ENCODE measurements at regions not wholly inside any gene's neighbourhood (a gene's known extent, or its start where the extent isn't known, plus 50 kb on each side); places are given as distances from the start of the nearest gene placed in this dataset.

DNA sequence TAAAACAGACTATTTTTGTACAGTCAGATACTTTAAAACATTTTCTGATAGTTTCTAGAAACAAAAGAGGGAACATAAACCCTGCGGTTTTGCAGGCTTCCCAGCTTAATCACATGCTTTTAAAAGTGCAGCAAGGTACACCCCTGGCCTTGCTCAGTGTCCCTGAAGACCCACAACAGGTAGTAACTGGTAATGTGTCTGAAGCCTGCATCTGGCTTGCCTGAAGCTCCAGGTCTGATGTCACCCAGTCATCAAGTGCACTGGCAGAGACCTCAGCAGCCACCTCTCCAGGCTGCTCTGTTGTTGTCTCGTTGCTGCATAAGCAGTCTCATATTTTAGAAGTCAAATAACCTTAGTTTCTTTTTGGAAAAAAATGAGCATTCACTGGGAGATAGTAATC, 376.1 kb upstream of the MTPN start:
- no peak for DNase-seq (ENCODE audit: low read depth in 2 of 2)

GRCh38 chr7:136348542-136349192, 371.5 kb upstream of the MTPN start:
- TF ChIP-seq, protein P1, sequence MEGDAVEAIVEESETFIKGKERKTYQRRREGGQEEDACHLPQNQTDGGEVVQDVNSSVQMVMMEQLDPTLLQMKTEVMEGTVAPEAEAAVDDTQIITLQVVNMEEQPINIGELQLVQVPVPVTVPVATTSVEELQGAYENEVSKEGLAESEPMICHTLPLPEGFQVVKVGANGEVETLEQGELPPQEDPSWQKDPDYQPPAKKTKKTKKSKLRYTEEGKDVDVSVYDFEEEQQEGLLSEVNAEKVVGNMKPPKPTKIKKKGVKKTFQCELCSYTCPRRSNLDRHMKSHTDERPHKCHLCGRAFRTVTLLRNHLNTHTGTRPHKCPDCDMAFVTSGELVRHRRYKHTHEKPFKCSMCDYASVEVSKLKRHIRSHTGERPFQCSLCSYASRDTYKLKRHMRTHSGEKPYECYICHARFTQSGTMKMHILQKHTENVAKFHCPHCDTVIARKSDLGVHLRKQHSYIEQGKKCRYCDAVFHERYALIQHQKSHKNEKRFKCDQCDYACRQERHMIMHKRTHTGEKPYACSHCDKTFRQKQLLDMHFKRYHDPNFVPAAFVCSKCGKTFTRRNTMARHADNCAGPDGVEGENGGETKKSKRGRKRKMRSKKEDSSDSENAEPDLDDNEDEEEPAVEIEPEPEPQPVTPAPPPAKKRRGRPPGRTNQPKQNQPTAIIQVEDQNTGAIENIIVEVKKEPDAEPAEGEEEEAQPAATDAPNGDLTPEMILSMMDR (IDR thresholded peaks at IDR 0.05; ENCODE audit: low read depth, low read length) = no peak
- DNase-seq (ENCODE audit: low read depth in 2 of 2) = no peak
- H3K4me3 ChIP-seq (replicated peaks in 1 of 2; ENCODE audit: low read depth in 2 of 2, low read length in 2 of 2) = no peak overlapping the region

More for the DNA sequence above, 376.1 kb upstream of the MTPN start:
- TF ChIP-seq, protein P1 (IDR thresholded peaks at IDR 0.05; ENCODE audit: low read depth, low read length) = no peak
- no peak overlapping the region for H3K4me3 ChIP-seq (replicated peaks in 1 of 2; ENCODE audit: low read depth in 2 of 2, low read length in 2 of 2)

- no peak overlapping the region for H3K4me3 ChIP-seq (replicated peaks in 1 of 2; ENCODE audit: low read depth in 2 of 2, low read length in 2 of 2)
- DNase-seq (ENCODE audit: low read depth in 2 of 2) = no peak
- TF ChIP-seq, protein P1 (IDR thresholded peaks at IDR 0.05; ENCODE audit: low read depth, low read length) = no peak
These were observed 371.0 kb upstream of the MTPN start for GRCh38 chr7:136348142-136348541.

GRCh38 chr7:136347488-136347887, 370.3 kb upstream of the MTPN start:
- TF ChIP-seq, protein P1 (IDR thresholded peaks at IDR 0.05; ENCODE audit: low read depth, low read length) = no peak
- DNase-seq (ENCODE audit: low read depth in 2 of 2) = no peak
- H3K4me3 ChIP-seq (replicated peaks in 1 of 2; ENCODE audit: low read depth in 2 of 2, low read length in 2 of 2) = no peak overlapping the region

GRCh38 chr7:136342251-136342650, 365.1 kb upstream of the MTPN start:
- TF ChIP-seq, protein P1 (IDR thresholded peaks at IDR 0.05; ENCODE audit: low read depth, low read length) = no peak
- H3K4me3 ChIP-seq (replicated peaks in 1 of 2; ENCODE audit: low read depth in 2 of 2, low read length in 2 of 2) = no peak overlapping the region
- no peak for DNase-seq (ENCODE audit: low read depth in 2 of 2)

DNA sequence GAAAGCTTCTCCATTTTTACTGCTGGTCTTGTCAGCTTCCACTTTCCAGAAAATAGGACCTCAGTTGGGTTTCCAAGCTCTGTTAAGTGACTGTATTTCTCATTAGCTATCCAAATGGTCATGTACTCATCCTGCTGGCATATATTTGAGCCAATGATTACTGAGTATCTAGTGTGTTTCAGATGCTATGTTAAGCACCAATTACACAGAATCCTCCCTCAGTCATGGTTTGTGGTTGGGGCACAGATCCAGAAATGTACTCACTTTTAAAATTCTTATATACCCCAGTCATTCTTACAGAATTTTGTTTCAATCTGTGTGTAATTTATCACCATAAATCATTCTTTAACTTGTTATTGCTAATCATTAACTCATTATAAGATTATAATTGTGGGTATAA, 362.3 kb upstream of the MTPN start:
- no peak overlapping the region for H3K4me3 ChIP-seq (replicated peaks in 1 of 2; ENCODE audit: low read depth in 2 of 2, low read length in 2 of 2)
- TF ChIP-seq, protein P1 (IDR thresholded peaks at IDR 0.05; ENCODE audit: low read depth, low read length) = no peak
- DNase-seq (ENCODE audit: low read depth in 2 of 2) = no peak

- TF ChIP-seq, protein P1 (IDR thresholded peaks at IDR 0.05; ENCODE audit: low read depth, low read length) = no peak
- H3K4me3 ChIP-seq (replicated peaks in 1 of 2; ENCODE audit: low read depth in 2 of 2, low read length in 2 of 2) = no peak overlapping the region
- DNase-seq (ENCODE audit: low read depth in 2 of 2) = no peak
These were observed 359.8 kb upstream of the MTPN start for GRCh38 chr7:136336932-136337331.
